A673 (cell line): ENCODE measurements at regions not wholly inside any gene's neighbourhood (a gene's known extent, or its start where the extent isn't known, plus 50 kb on each side); places are given as distances from the start of the nearest gene placed in this dataset.
"Not testable (repeated sequence)": the region's sequence is repeated elsewhere in the genome, so short reads cannot be mapped to it uniquely, and the experiment has no call there.

Source experiments
- CTCF ChIP-seq: fragments of 300-800, 200-600 bp; sonication (generic); conservative IDR thresholded peaks from 2 replicates; pipeline ENCODE4 v1.5.1; 2017; ENCODE audit warnings: low read depth, mild to moderate bottlenecking, antibody characterized with exemption, low read length, moderate library complexity, mixed read lengths
- EZH2 ChIP-seq: fragments of 200-600 bp; sonication (generic); IDR thresholded peaks from 2 replicates; pipeline ENCODE4 v1.6.1; 2017; ENCODE audit warnings: borderline replicate concordance, low read depth, mild to moderate bottlenecking, mixed read lengths, antibody characterized with exemption, low read length; ENCODE audit not compliant: poor library complexity, severe bottlenecking

GRCh38 chr6:18545142-18545541 lies 158.0 kb downstream of the RNF144B start:
- not testable (repeated sequence) for TF ChIP-seq CTCF, EZH2
